ENCODE measurements at regions not wholly inside any gene's neighbourhood (a gene's known extent, or its start where the extent isn't known, plus 50 kb on each side); places are given as distances from the start of the nearest gene placed in this dataset.

GRCh38 chr5:86986837-86987236 is 280.8 kb upstream of the RASA1 start:
- H3F3A ChIP-seq (replicated peaks; ENCODE audit: low read depth): no peaks in the 10 kb centered on the region
- no peaks in the 10 kb centered on the region for H3K9me2 ChIP-seq (ENCODE audit: insufficient read depth)
- ATAC-seq: no peak
- Mint-ChIP-seq H3K27ac (no peak overlapping the region), H3K4me1 (no peaks in the 10 kb centered on the region), H3K36me3 (ENCODE audit: low read depth) (no peaks in the 10 kb centered on the region), H3K9me3 (no peaks in the 10 kb centered on the region), H3K4me3 (no peak overlapping the region), H3K27me3 (ENCODE audit: insufficient read depth, low read depth, poor library complexity) (no peaks in the 10 kb centered on the region)
- TF ChIP-seq NANOG (IDR thresholded peaks at IDR 0.05; ENCODE audit: borderline replicate concordance) (no peak), EZH2 (IDR thresholded peaks at IDR 0.05; ENCODE audit: low read depth, unreplicated experiment) (no peak), ZNF331 (CRISPR knock-in tag; IDR thresholded peaks at IDR 0.05; ENCODE audit: low read depth) (no peak), EZH2phosphoT487 (IDR thresholded peaks at IDR 0.05; ENCODE audit: unreplicated experiment) (no peak), ZNF114 (CRISPR knock-in tag; IDR thresholded peaks at IDR 0.05) (no peak), CTCF (conservative IDR thresholded peaks at IDR 0.05; ENCODE audit: low read depth in 2 of 2) (peak in 1 of 2 experiments; percentile 30; a peak in 1 of 4 replicates)
- no peaks in the 10 kb centered on the region for H3K79me2 ChIP-seq (replicated peaks; ENCODE audit: insufficient read depth)
- H3K4me2 ChIP-seq: no peak overlapping the region
- H3K36me3 ChIP-seq (ENCODE audit: insufficient read depth): no peaks in the 10 kb centered on the region
- H2AFZ ChIP-seq: no peak overlapping the region
- H4K20me1 ChIP-seq (replicated peaks; ENCODE audit: insufficient read depth): no peaks in the 10 kb centered on the region
- H3K27ac ChIP-seq (ENCODE audit: low read depth): no peak overlapping the region
- no peaks in the 10 kb centered on the region for H3K27me3 ChIP-seq (ENCODE audit: insufficient read depth)
- H3K4me3 ChIP-seq: no peak overlapping the region
- no peaks in the 10 kb centered on the region for H3K4me1 ChIP-seq (ENCODE audit: insufficient read depth)
- DNase-seq (ENCODE audit: low spot score): no peak

GRCh38 chr5:86997516-86997915 is 270.2 kb upstream of the RASA1 start:
- no peaks in the 10 kb centered on the region for H3K9me2 ChIP-seq (ENCODE audit: insufficient read depth)
- DNase-seq (ENCODE audit: low spot score) (no peak), ATAC-seq (no peak)
- no peaks in the 10 kb centered on the region for H3F3A ChIP-seq (replicated peaks; ENCODE audit: low read depth)
- H3K4me1 ChIP-seq (ENCODE audit: insufficient read depth): no peaks in the 10 kb centered on the region
- no peaks in the 10 kb centered on the region for H3K4me1 Mint-ChIP-seq
- no peak overlapping the region for H3K4me3 ChIP-seq
- H3K36me3 ChIP-seq (ENCODE audit: insufficient read depth): no peaks in the 10 kb centered on the region
- no peaks in the 10 kb centered on the region for H3K27me3 Mint-ChIP-seq (ENCODE audit: insufficient read depth, low read depth, poor library complexity)
- no peaks in the 10 kb centered on the region for H3K9me3 Mint-ChIP-seq
- no peak overlapping the region for H2AFZ ChIP-seq
- no peaks in the 10 kb centered on the region for H3K79me2 ChIP-seq (replicated peaks; ENCODE audit: insufficient read depth)
- no peak overlapping the region for H3K27ac Mint-ChIP-seq
- H3K27ac ChIP-seq (ENCODE audit: low read depth): no peak overlapping the region
- H3K4me2 ChIP-seq: no peak overlapping the region
- H3K36me3 Mint-ChIP-seq (ENCODE audit: low read depth): no peaks in the 10 kb centered on the region
- no peak overlapping the region for H3K4me3 Mint-ChIP-seq
- H4K20me1 ChIP-seq (replicated peaks; ENCODE audit: insufficient read depth): no peaks in the 10 kb centered on the region
- H3K27me3 ChIP-seq (ENCODE audit: insufficient read depth): no peaks in the 10 kb centered on the region
- TF ChIP-seq ZNF462 (CRISPR knock-in tag; IDR thresholded peaks at IDR 0.05) (no peak), EZH2 (IDR thresholded peaks at IDR 0.05; ENCODE audit: low read depth, unreplicated experiment) (no peak), EZH2phosphoT487 (IDR thresholded peaks at IDR 0.05; ENCODE audit: unreplicated experiment) (no peak), STAT1 (IDR thresholded peaks at IDR 0.05; ENCODE audit: unreplicated experiment) (no peak), ETS1 (IDR thresholded peaks at IDR 0.05) (no peak), NANOG (IDR thresholded peaks at IDR 0.05; ENCODE audit: borderline replicate concordance) (no peak)

Data from GM23338 (cell line).